DLD1 (cell line): ENCODE measurements at regions not wholly inside any gene's neighbourhood (a gene's known extent, or its start where the extent isn't known, plus 50 kb on each side); places are given as distances from the start of the nearest gene placed in this dataset.

Source experiments
- in situ Hi-C: cut with HindIII; loops from 2 replicates; pipeline ENCODE4 v1.10.0; 2017; ENCODE audit warnings: low sequenced_read_pairs

GRCh38 chr13:107295416-107296140 is 727.6 kb upstream of the ARGLU1 start:
- in situ Hi-C loops = no loop called here

GRCh38 chr13:107293924-107294323 is 726.0 kb upstream of the ARGLU1 start:
- in situ Hi-C loops = no loop called here

GRCh38 chr13:107291875-107292274 is 723.9 kb upstream of the ARGLU1 start:
- in situ Hi-C loops = no loop called here

- in situ Hi-C loops = no loop called here
These were observed 721.6 kb upstream of the ARGLU1 start for GRCh38 chr13:107289540-107289939.

- in situ Hi-C loops = no loop called here
These were observed 716.2 kb upstream of the ARGLU1 start for GRCh38 chr13:107284173-107284572.

GRCh38 chr13:107277911-107278310 is 710.0 kb upstream of the ARGLU1 start:
- in situ Hi-C loops = no loop called here

- in situ Hi-C loops = no loop called here
These were observed 709.0 kb upstream of the ARGLU1 start for GRCh38 chr13:107276936-107277335.

GRCh38 chr13:107275945-107276614 is 708.1 kb upstream of the ARGLU1 start:
- in situ Hi-C loops = no loop called here

GRCh38 chr13:107275312-107275711 is 707.4 kb upstream of the ARGLU1 start:
- in situ Hi-C loops = no loop called here

- in situ Hi-C loops = no loop called here
These were observed 703.3 kb upstream of the ARGLU1 start for GRCh38 chr13:107271227-107271626.

GRCh38 chr13:107266657-107267056 is 698.7 kb upstream of the ARGLU1 start:
- in situ Hi-C loops = no loop called here

- in situ Hi-C loops = no loop called here
These were observed 690.8 kb upstream of the ARGLU1 start for GRCh38 chr13:107258599-107259187.

GRCh38 chr13:107254392-107254791 is 686.5 kb upstream of the ARGLU1 start:
- in situ Hi-C loops = no loop called here

- in situ Hi-C loops = no loop called here
These were observed 684.5 kb upstream of the ARGLU1 start for GRCh38 chr13:107252428-107252827.

GRCh38 chr13:107252021-107252420 is 684.1 kb upstream of the ARGLU1 start:
- in situ Hi-C loops = no loop called here

- in situ Hi-C loops = no loop called here
These were observed 683.4 kb upstream of the ARGLU1 start for GRCh38 chr13:107251341-107251740.

GRCh38 chr13:107250628-107251027 is 682.7 kb upstream of the ARGLU1 start:
- in situ Hi-C loops = no loop called here

GRCh38 chr13:107244241-107244640 is 676.3 kb upstream of the ARGLU1 start:
- in situ Hi-C loops = no loop called here

- in situ Hi-C loops = no loop called here
These were observed 674.2 kb upstream of the ARGLU1 start for GRCh38 chr13:107242138-107242537.

- in situ Hi-C loops = no loop called here
These were observed 673.4 kb upstream of the ARGLU1 start for GRCh38 chr13:107241381-107241780.

GRCh38 chr13:107239213-107239612 is 671.3 kb upstream of the ARGLU1 start:
- in situ Hi-C loops = no loop called here
